Stomach (tissue), 8 donors: ENCODE measurements at regions not wholly inside any gene's neighbourhood (a gene's known extent, or its start where the extent isn't known, plus 50 kb on each side); places are given as distances from the start of the nearest gene placed in this dataset.

ENCODE experiments used
- DNase-seq, 2 donors: peaks; one replicate each; pipeline versions ENCODE4 v3.0.0 to v3.0.0-alpha.2; 2013 to 2019
- H3K27ac ChIP-seq, 5 donors: fragments of 200-600 bp in 4 of 5; sonication (generic) in 4 of 5; one replicate each; pipeline ENCODE4 v1.5.1; 2013 to 2019; ENCODE audit warnings: mild to moderate bottlenecking in 1 of 5, moderate library complexity in 1 of 5
- H3K27me3 ChIP-seq, 3 donors: fragments of 200-600 bp; sonication (generic); one replicate each; pipeline ENCODE4 v1.5.1; 2017 to 2019; ENCODE audit warnings: mixed run types in 1 of 3
- H3K36me3 ChIP-seq, 4 donors: fragments of 200-600 bp; sonication (generic); 1 replicate in 3 of 4; 2 replicates in 1 of 4; pipeline ENCODE4 v1.5.1; 2016 to 2019
- H3K4me1 ChIP-seq, 4 donors: fragments of 200-600 bp; sonication (generic); one replicate each; pipeline ENCODE4 v1.5.1; 2016 to 2019
- H3K4me3 ChIP-seq, 4 donors: fragments of 200-600 bp; sonication (generic) in 3 of 4; one replicate each; pipeline ENCODE4 v1.5.1; 2016 to 2019; ENCODE audit warnings: mild to moderate bottlenecking in 1 of 4
- H3K9me3 ChIP-seq, 4 donors: fragments of 200-600 bp; sonication (generic); one replicate each; pipeline ENCODE4 v1.5.1; 2016 to 2019
- EP300 ChIP-seq: sonication (generic); formaldehyde crosslinking; IDR thresholded peaks from one replicate; pipeline ENCODE4 v1.6.1; 2017; ENCODE audit warnings: antibody characterized with exemption
- POLR2A ChIP-seq, 4 donors: fragments of 450-650 bp; IDR thresholded peaks; one replicate each; pipeline ENCODE4 v1.6.1; 2016; ENCODE audit warnings: antibody characterized with exemption in 4 of 4, control low read depth in 2 of 4, mild to moderate bottlenecking in 1 of 4, moderate library complexity in 1 of 4
- POLR2AphosphoS5 ChIP-seq, 3 donors: sonication (generic); formaldehyde crosslinking; IDR thresholded peaks; one replicate each; pipeline ENCODE4 v1.6.1; 2016; ENCODE audit warnings: antibody characterized with exemption in 3 of 3
- WGBS, 5 donors: extraction: QIAGEN DNeasy Blood & Tissue Kit in 3 of 5; methylation state at CpG; one replicate each; pipeline versions ENCODE4 v1.1.5 to v1.1.7; 2013 to 2018; 5-methylcytosine and 5-hydroxymethylcytosine counted together
- intact Hi-C: fragments of 100-400 bp; cut with DNase I; formaldehyde crosslinking; loops from one replicate; pipeline ENCODE4 v1.15.1; 2023; ENCODE audit warnings: low total_unique reads
- TF ChIP-seq, protein P1 (sequence below), 7 experiments: fragments of 450-650 bp in 4 of 7; fragments of 200-600 bp in 3 of 7; sonication (generic) in 3 of 7; IDR thresholded peaks; one replicate each; pipeline ENCODE4 v1.5.1; 2016 to 2019; ENCODE audit warnings: antibody characterized with exemption in 7 of 7, control low read depth in 2 of 7, mild to moderate bottlenecking in 1 of 7
- donor health status: healthy with polysubstance abuse.
- donor health status: Bipolar disorder and iron deficiency.
- donor health status: healthy.

DNA sequence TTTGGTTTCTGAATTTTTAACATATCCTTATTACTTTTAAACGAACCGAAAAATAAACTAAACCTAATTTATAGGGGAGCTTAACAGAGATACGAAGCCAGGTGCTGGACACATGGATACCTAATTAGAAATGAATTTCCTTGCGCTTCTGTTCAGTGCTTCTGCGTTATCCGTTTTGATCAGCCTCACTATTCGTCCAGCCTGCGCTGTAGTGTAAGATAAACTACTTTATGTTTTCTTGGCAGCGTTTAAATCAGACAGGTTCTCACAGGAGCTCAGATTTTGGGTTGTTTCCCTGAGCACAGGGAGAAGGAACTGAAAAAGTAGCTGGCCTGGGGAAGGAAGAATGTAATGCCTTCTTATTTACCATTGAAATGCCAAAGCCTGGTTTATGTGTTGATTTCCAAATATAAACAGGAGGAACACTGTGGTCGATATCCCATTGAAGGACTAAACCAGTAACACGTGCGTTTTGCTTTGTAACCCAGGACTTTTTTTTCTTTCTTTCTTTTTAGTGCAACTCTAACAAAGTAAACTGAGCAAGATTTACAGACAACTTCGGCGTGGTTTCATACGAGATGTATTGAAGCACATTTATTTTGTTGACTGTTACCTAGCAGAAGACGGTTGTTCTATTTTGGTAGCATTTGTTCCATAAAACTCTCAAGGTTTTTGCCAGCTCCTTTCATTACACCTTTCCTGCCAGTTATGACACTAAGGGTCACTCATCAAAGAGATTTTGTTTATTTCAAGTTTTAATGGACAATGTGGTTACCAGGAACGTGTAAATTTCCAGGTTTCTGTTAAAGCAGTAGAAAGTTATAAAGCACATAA, 214.8 kb upstream of the HEY2 start:
- peaks cover 0 to 14% (median 2%) of the 10 kb centered on the region in 4 donors for H3K4me1 ChIP-seq
- no peak for TF ChIP-seq POLR2A (IDR thresholded peaks at IDR 0.05)
- no peak for TF ChIP-seq EP300
- no peak for TF ChIP-seq POLR2AphosphoS5 (IDR thresholded peaks at IDR 0.05)
- TF ChIP-seq, protein P1, sequence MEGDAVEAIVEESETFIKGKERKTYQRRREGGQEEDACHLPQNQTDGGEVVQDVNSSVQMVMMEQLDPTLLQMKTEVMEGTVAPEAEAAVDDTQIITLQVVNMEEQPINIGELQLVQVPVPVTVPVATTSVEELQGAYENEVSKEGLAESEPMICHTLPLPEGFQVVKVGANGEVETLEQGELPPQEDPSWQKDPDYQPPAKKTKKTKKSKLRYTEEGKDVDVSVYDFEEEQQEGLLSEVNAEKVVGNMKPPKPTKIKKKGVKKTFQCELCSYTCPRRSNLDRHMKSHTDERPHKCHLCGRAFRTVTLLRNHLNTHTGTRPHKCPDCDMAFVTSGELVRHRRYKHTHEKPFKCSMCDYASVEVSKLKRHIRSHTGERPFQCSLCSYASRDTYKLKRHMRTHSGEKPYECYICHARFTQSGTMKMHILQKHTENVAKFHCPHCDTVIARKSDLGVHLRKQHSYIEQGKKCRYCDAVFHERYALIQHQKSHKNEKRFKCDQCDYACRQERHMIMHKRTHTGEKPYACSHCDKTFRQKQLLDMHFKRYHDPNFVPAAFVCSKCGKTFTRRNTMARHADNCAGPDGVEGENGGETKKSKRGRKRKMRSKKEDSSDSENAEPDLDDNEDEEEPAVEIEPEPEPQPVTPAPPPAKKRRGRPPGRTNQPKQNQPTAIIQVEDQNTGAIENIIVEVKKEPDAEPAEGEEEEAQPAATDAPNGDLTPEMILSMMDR (IDR thresholded peaks at IDR 0.05), result no peak
- peaks cover 0 to 17% (median 15%) of the 10 kb centered on the region in 3 donors for H3K27me3 ChIP-seq
- no peak overlapping the region for H3K27ac ChIP-seq
- no peak overlapping the region for H3K4me3 ChIP-seq
- WGBS, 5 donors, result 32 to 38% (median 32%) methylated on average over 17 of the region's 17 CpGs
- DNase-seq, result no peak
- intact Hi-C loops, result no loop called here
- H3K36me3 ChIP-seq, result no peaks in the 10 kb centered on the region
- H3K9me3 ChIP-seq, result no peaks in the 10 kb centered on the region

GRCh38 chr6:125537090-125537489, 212.3 kb upstream of the HEY2 start:
- Histone ChIP-seq H3K9me3 (no peaks in the 10 kb centered on the region), H3K27me3 (peaks cover 0 to 15% (median 13%) of the 10 kb centered on the region in 3 donors), H3K4me3 (no peak overlapping the region), H3K4me1 (peaks cover 0 to 14% (median 2%) of the 10 kb centered on the region in 4 donors), H3K36me3 (no peaks in the 10 kb centered on the region), H3K27ac (no peak overlapping the region)
- WGBS, 5 donors, result 86 to 93% (median 87%) methylated on average over 2 of the region's 2 CpGs
- no peak for TF ChIP-seq POLR2AphosphoS5 (IDR thresholded peaks at IDR 0.05)
- TF ChIP-seq POLR2A (IDR thresholded peaks at IDR 0.05), result no peak
- DNase-seq, result no peak
- intact Hi-C loops, result no loop called here

- Histone ChIP-seq H3K27me3 (peaks cover 0 to 6% (median under 1%) of the 10 kb centered on the region in 3 donors), H3K36me3 (no peaks in the 10 kb centered on the region), H3K4me3 (no peak overlapping the region), H3K27ac (no peak overlapping the region), H3K4me1 (peaks cover 0 to 2% (median 0%) of the 10 kb centered on the region in 4 donors), H3K9me3 (no peaks in the 10 kb centered on the region)
- WGBS, 5 donors, result 76 to 86% (median 79%) methylated on average over 3 of the region's 3 CpGs
- TF ChIP-seq POLR2A (IDR thresholded peaks at IDR 0.05) (no peak), POLR2AphosphoS5 (IDR thresholded peaks at IDR 0.05) (no peak), EP300 (no peak)
- TF ChIP-seq, protein P1 (IDR thresholded peaks at IDR 0.05), result no peak
- intact Hi-C loops, result no loop called here
- DNase-seq, result no peak
Observed at GRCh38 chr6:125539892-125540291, 209.5 kb upstream of the HEY2 start.

- Histone ChIP-seq H3K9me3 (no peaks in the 10 kb centered on the region), H3K4me1 (no peaks in the 10 kb centered on the region), H3K4me3 (no peak overlapping the region), H3K27ac (no peak overlapping the region), H3K27me3 (no peaks in the 10 kb centered on the region), H3K36me3 (no peaks in the 10 kb centered on the region)
- 40 to 63% (median 50%) methylated on average over 1 of the region's 1 CpG for WGBS, 5 donors
- no peak for TF ChIP-seq POLR2AphosphoS5 (IDR thresholded peaks at IDR 0.05)
- no peak for TF ChIP-seq EP300
- no peak for TF ChIP-seq POLR2A (IDR thresholded peaks at IDR 0.05)
- TF ChIP-seq, protein P1 (IDR thresholded peaks at IDR 0.05), result no peak
- intact Hi-C loops, result no loop called here
- no peak for DNase-seq
Observed at GRCh38 chr6:125544819-125545218, 204.6 kb upstream of the HEY2 start.

- intact Hi-C loops, result no loop called here
- no peaks in the 10 kb centered on the region for H3K9me3 ChIP-seq
- H3K4me1 ChIP-seq, result no peaks in the 10 kb centered on the region
- no peak overlapping the region for H3K27ac ChIP-seq
- H3K36me3 ChIP-seq, result no peaks in the 10 kb centered on the region
- 34 to 61% (median 49%) methylated on average over 5 of the region's 5 CpGs for WGBS, 5 donors
- no peak overlapping the region for H3K4me3 ChIP-seq
- TF ChIP-seq EP300 (no peak), POLR2A (IDR thresholded peaks at IDR 0.05) (no peak), POLR2AphosphoS5 (IDR thresholded peaks at IDR 0.05) (no peak)
- TF ChIP-seq, protein P1 (IDR thresholded peaks at IDR 0.05), result no peak
- H3K27me3 ChIP-seq, result no peaks in the 10 kb centered on the region
- DNase-seq, result peak in 1 of 2 donors; percentile 34
Observed at GRCh38 chr6:125546841-125547251, 202.6 kb upstream of the HEY2 start.
